ENCODE measurements at regions not wholly inside any gene's neighbourhood (a gene's known extent, or its start where the extent isn't known, plus 50 kb on each side); places are given as distances from the start of the nearest gene placed in this dataset.
"Not testable (repeated sequence)": the region's sequence is repeated elsewhere in the genome, so short reads cannot be mapped to it uniquely, and the experiment has no call there.

GRCh38 chr9:101838988-101839387, 100.5 kb upstream of the GRIN3A start:
- not testable (repeated sequence) for TF ChIP-seq POLR2A, POLR2AphosphoS5 (IDR thresholded peaks at IDR 0.05)
- TF ChIP-seq, protein P1, sequence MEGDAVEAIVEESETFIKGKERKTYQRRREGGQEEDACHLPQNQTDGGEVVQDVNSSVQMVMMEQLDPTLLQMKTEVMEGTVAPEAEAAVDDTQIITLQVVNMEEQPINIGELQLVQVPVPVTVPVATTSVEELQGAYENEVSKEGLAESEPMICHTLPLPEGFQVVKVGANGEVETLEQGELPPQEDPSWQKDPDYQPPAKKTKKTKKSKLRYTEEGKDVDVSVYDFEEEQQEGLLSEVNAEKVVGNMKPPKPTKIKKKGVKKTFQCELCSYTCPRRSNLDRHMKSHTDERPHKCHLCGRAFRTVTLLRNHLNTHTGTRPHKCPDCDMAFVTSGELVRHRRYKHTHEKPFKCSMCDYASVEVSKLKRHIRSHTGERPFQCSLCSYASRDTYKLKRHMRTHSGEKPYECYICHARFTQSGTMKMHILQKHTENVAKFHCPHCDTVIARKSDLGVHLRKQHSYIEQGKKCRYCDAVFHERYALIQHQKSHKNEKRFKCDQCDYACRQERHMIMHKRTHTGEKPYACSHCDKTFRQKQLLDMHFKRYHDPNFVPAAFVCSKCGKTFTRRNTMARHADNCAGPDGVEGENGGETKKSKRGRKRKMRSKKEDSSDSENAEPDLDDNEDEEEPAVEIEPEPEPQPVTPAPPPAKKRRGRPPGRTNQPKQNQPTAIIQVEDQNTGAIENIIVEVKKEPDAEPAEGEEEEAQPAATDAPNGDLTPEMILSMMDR (IDR thresholded peaks at IDR 0.05), result not testable (repeated sequence)

Data from upper lobe of left lung (tissue), 4 donors.